Breast epithelium (tissue), 3 donors: ENCODE measurements at regions not wholly inside any gene's neighbourhood (a gene's known extent, or its start where the extent isn't known, plus 50 kb on each side); places are given as distances from the start of the nearest gene placed in this dataset.

ENCODE experiments used
- CTCF ChIP-seq, 3 donors: fragments of 450-650 bp; IDR thresholded peaks; one replicate each; pipeline ENCODE4 v1.5.1; 2016 to 2017; ENCODE audit warnings: antibody characterized with exemption in 3 of 3, mild to moderate bottlenecking in 3 of 3, moderate library complexity in 3 of 3
- POLR2AphosphoS5 ChIP-seq, 3 donors: sonication (generic); formaldehyde crosslinking; IDR thresholded peaks; one replicate each; pipeline ENCODE4 v1.6.1; 2017; ENCODE audit warnings: antibody characterized with exemption in 3 of 3

GRCh38 chr17:53719229-53719628, 103.5 kb upstream of the KIF2B start:
- no peak for TF ChIP-seq CTCF (IDR thresholded peaks at IDR 0.05)
- TF ChIP-seq POLR2AphosphoS5 (IDR thresholded peaks at IDR 0.05): no peak
